Endodermal cell (in vitro differentiated cells): ENCODE measurements at regions not wholly inside any gene's neighbourhood (a gene's known extent, or its start where the extent isn't known, plus 50 kb on each side); places are given as distances from the start of the nearest gene placed in this dataset.

Experiments
- DNase-seq: peaks from one replicate; pipeline ENCODE4 v3.0.0-alpha.2; 2017
- H3K27ac ChIP-seq: 2 replicates; pipeline ENCODE4 v1.5.1; 2013; ENCODE audit warnings: mild to moderate bottlenecking, low read depth, low read length, moderate library complexity
- H3K27me3 ChIP-seq: 2 replicates; pipeline ENCODE4 v1.6.1; 2013; ENCODE audit warnings: mild to moderate bottlenecking, low read length, moderate library complexity; ENCODE audit not compliant: insufficient read depth, control insufficient read depth, poor library complexity, severe bottlenecking
- H3K36me3 ChIP-seq: 2 replicates; pipeline ENCODE4 v1.7.0; 2013; ENCODE audit warnings: mild to moderate bottlenecking, low read length, moderate library complexity; ENCODE audit not compliant: control insufficient read depth, insufficient read depth
- H3K4me1 ChIP-seq: one replicate; pipeline ENCODE4 v1.7.0; 2013; ENCODE audit warnings: low read length; ENCODE audit not compliant: control insufficient read depth, insufficient read depth
- H3K4me3 ChIP-seq: 2 replicates; pipeline ENCODE4 v1.5.1; 2013; ENCODE audit warnings: mild to moderate bottlenecking, low read length, moderate library complexity
- H3K9ac ChIP-seq: 2 replicates; pipeline ENCODE4 v1.6.1; 2013; ENCODE audit warnings: mild to moderate bottlenecking, low read length, moderate library complexity; ENCODE audit not compliant: poor library complexity, severe bottlenecking; ENCODE audit errors: extremely low read depth
- H3K9me3 ChIP-seq: 2 replicates; pipeline ENCODE4 v1.6.1; 2013; ENCODE audit warnings: mild to moderate bottlenecking, low read length, moderate library complexity; ENCODE audit not compliant: control insufficient read depth
- H3K27ac Mint-ChIP-seq: 2 replicates; pipeline ENCODE4 v1.8.0; 2020; ENCODE audit warnings: mixed read lengths
- H3K27me3 Mint-ChIP-seq: 2 replicates; pipeline ENCODE4 v1.8.0; 2021; ENCODE audit warnings: mild to moderate bottlenecking, mixed read lengths; ENCODE audit not compliant: insufficient read depth
- H3K36me3 Mint-ChIP-seq: 2 replicates; pipeline ENCODE4 v1.8.0; 2020; ENCODE audit warnings: low read depth, mixed read lengths
- H3K4me1 Mint-ChIP-seq: 2 replicates; pipeline ENCODE4 v1.8.0; 2020; ENCODE audit warnings: mixed read lengths
- H3K4me3 Mint-ChIP-seq: 2 replicates; pipeline ENCODE4 v1.8.0; 2020; ENCODE audit warnings: mild to moderate bottlenecking, moderate library complexity, mixed read lengths
- H3K9me3 Mint-ChIP-seq: 2 replicates; pipeline ENCODE4 v1.8.0; 2020; ENCODE audit warnings: mild to moderate bottlenecking, mixed read lengths
- CTCF ChIP-seq: fragments of 200-600 bp; sonication (generic); conservative IDR thresholded peaks from 2 replicates; pipeline ENCODE4 v1.5.0; 2021; ENCODE audit warnings: antibody characterized with exemption, mild to moderate bottlenecking
- WGBS, 2 experiments: methylation state at CpG; one replicate each; pipeline versions ENCODE4 v1.1.5 to v1.1.7; 2013; ENCODE audit warnings: missing lambda C conversion rate in 2 of 2, mixed read lengths in 1 of 2; ENCODE audit not compliant: insufficient coverage in 1 of 2, insufficient read length in 1 of 2; 5-methylcytosine and 5-hydroxymethylcytosine counted together

DNA sequence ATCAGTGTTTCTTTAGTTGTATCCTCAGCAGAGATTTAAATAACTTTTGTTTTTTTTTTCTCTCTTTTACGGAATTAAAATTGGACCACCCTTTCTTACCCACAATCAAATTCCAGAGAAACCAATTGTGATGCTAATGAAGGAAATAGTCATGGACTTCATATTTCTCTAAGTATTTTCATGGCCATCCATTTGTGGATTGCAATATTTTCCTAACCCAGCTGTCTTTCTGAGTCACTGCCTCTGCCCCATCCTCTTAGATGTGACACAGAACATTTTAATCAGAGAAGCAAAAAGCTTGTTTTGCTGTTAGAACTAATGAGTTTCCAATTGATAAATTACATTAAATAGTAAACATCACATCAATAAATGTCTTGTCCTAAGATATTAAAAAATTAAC lies 405.5 kb upstream of the ADGRB3 start:
- no peak overlapping the region for H3K4me3 Mint-ChIP-seq
- no peak for DNase-seq
- no peaks in the 10 kb centered on the region for H3K27me3 Mint-ChIP-seq
- H3K9me3 Mint-ChIP-seq, result no peaks in the 10 kb centered on the region
- peaks cover 36% of the 10 kb centered on the region for H3K4me1 Mint-ChIP-seq
- no peak overlapping the region for H3K27ac ChIP-seq
- TF ChIP-seq CTCF, result no peak
- H3K36me3 ChIP-seq, result no peaks in the 10 kb centered on the region
- no peak overlapping the region for H3K9ac ChIP-seq
- no peaks in the 10 kb centered on the region for H3K9me3 ChIP-seq
- no peaks in the 10 kb centered on the region for H3K27me3 ChIP-seq
- 79% methylated on average over 1 of the region's 1 CpG; no CpG with 5 or more reads in 1 of the 2 experiments for WGBS, 2 experiments
- no peak overlapping the region for H3K4me3 ChIP-seq
- no peaks in the 10 kb centered on the region for H3K36me3 Mint-ChIP-seq
- no peak overlapping the region for H3K27ac Mint-ChIP-seq
- H3K4me1 ChIP-seq, result peaks cover 10% of the 10 kb centered on the region

DNA sequence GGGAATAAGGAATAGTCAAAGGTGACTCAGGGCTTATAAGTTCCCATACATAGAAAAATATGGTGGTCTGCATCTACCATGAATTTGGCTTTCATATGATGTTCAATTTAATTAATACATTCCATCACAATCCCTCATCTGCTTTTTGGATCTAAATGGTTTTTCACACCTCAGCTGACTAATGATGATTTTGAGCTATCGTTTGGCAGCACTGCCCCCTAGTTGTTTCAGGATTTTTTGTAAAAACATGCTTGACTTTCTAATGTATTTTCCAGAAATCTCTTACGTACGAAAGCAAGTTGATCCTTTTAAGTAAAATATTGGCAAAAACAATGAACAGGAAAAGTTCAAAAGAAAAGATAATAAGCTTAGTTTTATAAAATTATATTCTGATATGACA lies 408.6 kb upstream of the ADGRB3 start:
- TF ChIP-seq CTCF, result peak; percentile 83
- Histone ChIP-seq H3K36me3 (no peaks in the 10 kb centered on the region), H3K4me1 (peaks cover 8% of the 10 kb centered on the region), H3K4me3 (no peak overlapping the region), H3K27me3 (no peaks in the 10 kb centered on the region), H3K9me3 (no peaks in the 10 kb centered on the region), H3K27ac (no peak overlapping the region), H3K9ac (no peak overlapping the region)
- Mint-ChIP-seq H3K4me3 (no peak overlapping the region), H3K27ac (no peak overlapping the region), H3K36me3 (no peaks in the 10 kb centered on the region), H3K9me3 (no peaks in the 10 kb centered on the region), H3K27me3 (no peaks in the 10 kb centered on the region), H3K4me1 (peaks cover 31% of the 10 kb centered on the region)
- DNase-seq, result no peak
- WGBS, 2 experiments, result 78% methylated on average over 3 of the region's 3 CpGs; no CpG with 5 or more reads in 1 of the 2 experiments

- no peaks in the 10 kb centered on the region for H3K9me3 Mint-ChIP-seq
- H3K27me3 Mint-ChIP-seq, result no peaks in the 10 kb centered on the region
- H3K4me1 Mint-ChIP-seq, result peaks cover 31% of the 10 kb centered on the region
- Histone ChIP-seq H3K27ac (no peak overlapping the region), H3K9ac (no peak overlapping the region), H3K4me1 (peaks cover 8% of the 10 kb centered on the region), H3K9me3 (no peaks in the 10 kb centered on the region), H3K27me3 (no peaks in the 10 kb centered on the region), H3K36me3 (no peaks in the 10 kb centered on the region), H3K4me3 (no peak overlapping the region)
- no peak overlapping the region for H3K27ac Mint-ChIP-seq
- H3K36me3 Mint-ChIP-seq, result no peaks in the 10 kb centered on the region
- TF ChIP-seq CTCF, result no peak
- no peak for DNase-seq
- H3K4me3 Mint-ChIP-seq, result no peak overlapping the region
Observed at GRCh38 chr6:68225729-68226128, 409.4 kb upstream of the ADGRB3 start.
